ENCODE measurements at regions not wholly inside any gene's neighbourhood (a gene's known extent, or its start where the extent isn't known, plus 50 kb on each side); places are given as distances from the start of the nearest gene placed in this dataset.

DNA sequence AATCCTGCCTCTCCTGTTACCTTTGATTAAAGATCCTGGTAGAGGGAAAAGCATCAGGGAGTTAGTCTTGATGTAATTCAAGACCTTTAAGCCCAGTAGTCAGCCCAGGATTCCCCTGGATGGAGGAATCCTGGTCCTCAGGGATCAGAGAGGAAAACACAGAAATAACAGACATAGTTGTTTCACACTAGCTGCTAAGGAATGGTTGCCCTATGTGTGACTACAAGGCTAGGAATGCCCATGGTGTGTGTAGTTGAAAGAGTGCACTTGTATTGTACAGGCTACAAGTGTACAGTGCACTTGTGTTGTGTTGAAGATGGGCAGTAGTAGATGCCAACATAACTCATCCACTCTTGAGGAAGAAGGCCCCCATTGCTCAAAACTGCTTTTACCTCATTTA lies 226.8 kb downstream of the AASDHPPT start:
- TF ChIP-seq POLR2AphosphoS5 (IDR thresholded peaks at IDR 0.05; ENCODE audit: low read depth, low read length) = no peak
- TF ChIP-seq REST (IDR thresholded peaks at IDR 0.05; ENCODE audit: insufficient read depth in 1 of 2, low read depth in 2 of 2, low read length in 1 of 2) = no peak
- TF ChIP-seq, protein P1, sequence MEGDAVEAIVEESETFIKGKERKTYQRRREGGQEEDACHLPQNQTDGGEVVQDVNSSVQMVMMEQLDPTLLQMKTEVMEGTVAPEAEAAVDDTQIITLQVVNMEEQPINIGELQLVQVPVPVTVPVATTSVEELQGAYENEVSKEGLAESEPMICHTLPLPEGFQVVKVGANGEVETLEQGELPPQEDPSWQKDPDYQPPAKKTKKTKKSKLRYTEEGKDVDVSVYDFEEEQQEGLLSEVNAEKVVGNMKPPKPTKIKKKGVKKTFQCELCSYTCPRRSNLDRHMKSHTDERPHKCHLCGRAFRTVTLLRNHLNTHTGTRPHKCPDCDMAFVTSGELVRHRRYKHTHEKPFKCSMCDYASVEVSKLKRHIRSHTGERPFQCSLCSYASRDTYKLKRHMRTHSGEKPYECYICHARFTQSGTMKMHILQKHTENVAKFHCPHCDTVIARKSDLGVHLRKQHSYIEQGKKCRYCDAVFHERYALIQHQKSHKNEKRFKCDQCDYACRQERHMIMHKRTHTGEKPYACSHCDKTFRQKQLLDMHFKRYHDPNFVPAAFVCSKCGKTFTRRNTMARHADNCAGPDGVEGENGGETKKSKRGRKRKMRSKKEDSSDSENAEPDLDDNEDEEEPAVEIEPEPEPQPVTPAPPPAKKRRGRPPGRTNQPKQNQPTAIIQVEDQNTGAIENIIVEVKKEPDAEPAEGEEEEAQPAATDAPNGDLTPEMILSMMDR (IDR thresholded peaks at IDR 0.05) = no peak
